ENCODE measurements at regions not wholly inside any gene's neighbourhood (a gene's known extent, or its start where the extent isn't known, plus 50 kb on each side); places are given as distances from the start of the nearest gene placed in this dataset.

DNA sequence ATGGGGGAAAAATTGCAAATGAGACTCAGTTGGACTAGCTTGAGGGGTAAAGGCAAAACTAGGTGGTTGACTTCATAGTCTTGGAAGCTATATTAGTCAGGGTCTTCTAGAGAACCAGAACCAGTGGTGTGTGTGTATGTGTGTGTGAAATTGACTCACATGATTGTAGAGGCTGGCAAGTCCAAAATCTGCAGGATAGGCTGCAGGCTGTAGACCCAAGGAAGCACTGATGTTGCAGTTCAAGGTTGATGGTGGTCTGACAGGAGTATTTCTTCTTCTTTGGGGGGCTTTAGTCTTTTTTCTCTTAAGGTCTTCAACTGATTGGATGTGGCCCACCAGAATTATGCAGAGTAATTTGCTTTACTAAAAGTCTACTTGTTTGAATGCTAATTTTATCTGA is 217.4 kb downstream of the MANEA start:
- TF ChIP-seq, protein P1, sequence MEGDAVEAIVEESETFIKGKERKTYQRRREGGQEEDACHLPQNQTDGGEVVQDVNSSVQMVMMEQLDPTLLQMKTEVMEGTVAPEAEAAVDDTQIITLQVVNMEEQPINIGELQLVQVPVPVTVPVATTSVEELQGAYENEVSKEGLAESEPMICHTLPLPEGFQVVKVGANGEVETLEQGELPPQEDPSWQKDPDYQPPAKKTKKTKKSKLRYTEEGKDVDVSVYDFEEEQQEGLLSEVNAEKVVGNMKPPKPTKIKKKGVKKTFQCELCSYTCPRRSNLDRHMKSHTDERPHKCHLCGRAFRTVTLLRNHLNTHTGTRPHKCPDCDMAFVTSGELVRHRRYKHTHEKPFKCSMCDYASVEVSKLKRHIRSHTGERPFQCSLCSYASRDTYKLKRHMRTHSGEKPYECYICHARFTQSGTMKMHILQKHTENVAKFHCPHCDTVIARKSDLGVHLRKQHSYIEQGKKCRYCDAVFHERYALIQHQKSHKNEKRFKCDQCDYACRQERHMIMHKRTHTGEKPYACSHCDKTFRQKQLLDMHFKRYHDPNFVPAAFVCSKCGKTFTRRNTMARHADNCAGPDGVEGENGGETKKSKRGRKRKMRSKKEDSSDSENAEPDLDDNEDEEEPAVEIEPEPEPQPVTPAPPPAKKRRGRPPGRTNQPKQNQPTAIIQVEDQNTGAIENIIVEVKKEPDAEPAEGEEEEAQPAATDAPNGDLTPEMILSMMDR (IDR thresholded peaks at IDR 0.05), result no peak
- TF ChIP-seq, protein P2, sequence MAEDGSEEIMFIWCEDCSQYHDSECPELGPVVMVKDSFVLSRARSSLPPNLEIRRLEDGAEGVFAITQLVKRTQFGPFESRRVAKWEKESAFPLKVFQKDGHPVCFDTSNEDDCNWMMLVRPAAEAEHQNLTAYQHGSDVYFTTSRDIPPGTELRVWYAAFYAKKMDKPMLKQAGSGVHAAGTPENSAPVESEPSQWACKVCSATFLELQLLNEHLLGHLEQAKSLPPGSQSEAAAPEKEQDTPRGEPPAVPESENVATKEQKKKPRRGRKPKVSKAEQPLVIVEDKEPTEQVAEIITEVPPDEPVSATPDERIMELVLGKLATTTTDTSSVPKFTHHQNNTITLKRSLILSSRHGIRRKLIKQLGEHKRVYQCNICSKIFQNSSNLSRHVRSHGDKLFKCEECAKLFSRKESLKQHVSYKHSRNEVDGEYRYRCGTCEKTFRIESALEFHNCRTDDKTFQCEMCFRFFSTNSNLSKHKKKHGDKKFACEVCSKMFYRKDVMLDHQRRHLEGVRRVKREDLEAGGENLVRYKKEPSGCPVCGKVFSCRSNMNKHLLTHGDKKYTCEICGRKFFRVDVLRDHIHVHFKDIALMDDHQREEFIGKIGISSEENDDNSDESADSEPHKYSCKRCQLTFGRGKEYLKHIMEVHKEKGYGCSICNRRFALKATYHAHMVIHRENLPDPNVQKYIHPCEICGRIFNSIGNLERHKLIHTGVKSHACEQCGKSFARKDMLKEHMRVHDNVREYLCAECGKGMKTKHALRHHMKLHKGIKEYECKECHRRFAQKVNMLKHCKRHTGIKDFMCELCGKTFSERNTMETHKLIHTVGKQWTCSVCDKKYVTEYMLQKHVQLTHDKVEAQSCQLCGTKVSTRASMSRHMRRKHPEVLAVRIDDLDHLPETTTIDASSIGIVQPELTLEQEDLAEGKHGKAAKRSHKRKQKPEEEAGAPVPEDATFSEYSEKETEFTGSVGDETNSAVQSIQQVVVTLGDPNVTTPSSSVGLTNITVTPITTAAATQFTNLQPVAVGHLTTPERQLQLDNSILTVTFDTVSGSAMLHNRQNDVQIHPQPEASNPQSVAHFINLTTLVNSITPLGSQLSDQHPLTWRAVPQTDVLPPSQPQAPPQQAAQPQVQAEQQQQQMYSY (CRISPR knock-in tag; IDR thresholded peaks at IDR 0.05), result no peak
- TF ChIP-seq ZNF263 (CRISPR knock-in tag; IDR thresholded peaks at IDR 0.05; ENCODE audit: low read depth) (no peak), ZNF121 (CRISPR knock-in tag; IDR thresholded peaks at IDR 0.05) (no peak), ATF1 (CRISPR knock-in tag; IDR thresholded peaks at IDR 0.05) (no peak), ESRRA (CRISPR knock-in tag; IDR thresholded peaks at IDR 0.05; ENCODE audit: borderline replicate concordance) (no peak), NFATC4 (CRISPR knock-in tag; IDR thresholded peaks at IDR 0.05) (no peak), ZNF138 (CRISPR knock-in tag; conservative IDR thresholded peaks at IDR 0.05) (no peak)
- TF ChIP-seq, protein P3, sequence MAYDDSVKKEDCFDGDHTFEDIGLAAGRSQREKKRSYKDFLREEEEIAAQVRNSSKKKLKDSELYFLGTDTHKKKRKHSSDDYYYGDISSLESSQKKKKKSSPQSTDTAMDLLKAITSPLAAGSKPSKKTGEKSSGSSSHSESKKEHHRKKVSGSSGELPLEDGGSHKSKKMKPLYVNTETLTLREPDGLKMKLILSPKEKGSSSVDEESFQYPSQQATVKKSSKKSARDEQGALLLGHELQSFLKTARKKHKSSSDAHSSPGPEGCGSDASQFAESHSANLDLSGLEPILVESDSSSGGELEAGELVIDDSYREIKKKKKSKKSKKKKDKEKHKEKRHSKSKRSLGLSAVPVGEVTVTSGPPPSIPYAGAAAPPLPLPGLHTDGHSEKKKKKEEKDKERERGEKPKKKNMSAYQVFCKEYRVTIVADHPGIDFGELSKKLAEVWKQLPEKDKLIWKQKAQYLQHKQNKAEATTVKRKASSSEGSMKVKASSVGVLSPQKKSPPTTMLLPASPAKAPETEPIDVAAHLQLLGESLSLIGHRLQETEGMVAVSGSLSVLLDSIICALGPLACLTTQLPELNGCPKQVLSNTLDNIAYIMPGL (CRISPR knock-in tag; IDR thresholded peaks at IDR 0.05), result no peak
- TF ChIP-seq, protein P4, sequence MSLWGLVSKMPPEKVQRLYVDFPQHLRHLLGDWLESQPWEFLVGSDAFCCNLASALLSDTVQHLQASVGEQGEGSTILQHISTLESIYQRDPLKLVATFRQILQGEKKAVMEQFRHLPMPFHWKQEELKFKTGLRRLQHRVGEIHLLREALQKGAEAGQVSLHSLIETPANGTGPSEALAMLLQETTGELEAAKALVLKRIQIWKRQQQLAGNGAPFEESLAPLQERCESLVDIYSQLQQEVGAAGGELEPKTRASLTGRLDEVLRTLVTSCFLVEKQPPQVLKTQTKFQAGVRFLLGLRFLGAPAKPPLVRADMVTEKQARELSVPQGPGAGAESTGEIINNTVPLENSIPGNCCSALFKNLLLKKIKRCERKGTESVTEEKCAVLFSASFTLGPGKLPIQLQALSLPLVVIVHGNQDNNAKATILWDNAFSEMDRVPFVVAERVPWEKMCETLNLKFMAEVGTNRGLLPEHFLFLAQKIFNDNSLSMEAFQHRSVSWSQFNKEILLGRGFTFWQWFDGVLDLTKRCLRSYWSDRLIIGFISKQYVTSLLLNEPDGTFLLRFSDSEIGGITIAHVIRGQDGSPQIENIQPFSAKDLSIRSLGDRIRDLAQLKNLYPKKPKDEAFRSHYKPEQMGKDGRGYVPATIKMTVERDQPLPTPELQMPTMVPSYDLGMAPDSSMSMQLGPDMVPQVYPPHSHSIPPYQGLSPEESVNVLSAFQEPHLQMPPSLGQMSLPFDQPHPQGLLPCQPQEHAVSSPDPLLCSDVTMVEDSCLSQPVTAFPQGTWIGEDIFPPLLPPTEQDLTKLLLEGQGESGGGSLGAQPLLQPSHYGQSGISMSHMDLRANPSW (CRISPR knock-in tag; conservative IDR thresholded peaks at IDR 0.05; ENCODE audit: low read depth), result no peak
- TF ChIP-seq, protein P5, sequence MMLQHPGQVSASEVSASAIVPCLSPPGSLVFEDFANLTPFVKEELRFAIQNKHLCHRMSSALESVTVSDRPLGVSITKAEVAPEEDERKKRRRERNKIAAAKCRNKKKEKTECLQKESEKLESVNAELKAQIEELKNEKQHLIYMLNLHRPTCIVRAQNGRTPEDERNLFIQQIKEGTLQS (CRISPR knock-in tag; conservative IDR thresholded peaks at IDR 0.05), result no peak
- TF ChIP-seq, protein P6, sequence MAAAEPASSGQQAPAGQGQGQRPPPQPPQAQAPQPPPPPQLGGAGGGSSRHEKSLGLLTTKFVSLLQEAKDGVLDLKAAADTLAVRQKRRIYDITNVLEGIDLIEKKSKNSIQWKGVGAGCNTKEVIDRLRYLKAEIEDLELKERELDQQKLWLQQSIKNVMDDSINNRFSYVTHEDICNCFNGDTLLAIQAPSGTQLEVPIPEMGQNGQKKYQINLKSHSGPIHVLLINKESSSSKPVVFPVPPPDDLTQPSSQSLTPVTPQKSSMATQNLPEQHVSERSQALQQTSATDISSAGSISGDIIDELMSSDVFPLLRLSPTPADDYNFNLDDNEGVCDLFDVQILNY (CRISPR knock-in tag; IDR thresholded peaks at IDR 0.05), result no peak
- TF ChIP-seq, protein P7, sequence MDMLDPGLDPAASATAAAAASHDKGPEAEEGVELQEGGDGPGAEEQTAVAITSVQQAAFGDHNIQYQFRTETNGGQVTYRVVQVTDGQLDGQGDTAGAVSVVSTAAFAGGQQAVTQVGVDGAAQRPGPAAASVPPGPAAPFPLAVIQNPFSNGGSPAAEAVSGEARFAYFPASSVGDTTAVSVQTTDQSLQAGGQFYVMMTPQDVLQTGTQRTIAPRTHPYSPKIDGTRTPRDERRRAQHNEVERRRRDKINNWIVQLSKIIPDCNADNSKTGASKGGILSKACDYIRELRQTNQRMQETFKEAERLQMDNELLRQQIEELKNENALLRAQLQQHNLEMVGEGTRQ (CRISPR knock-in tag; IDR thresholded peaks at IDR 0.05), result no peak
